ENCODE measurements at regions not wholly inside any gene's neighbourhood (a gene's known extent, or its start where the extent isn't known, plus 50 kb on each side); places are given as distances from the start of the nearest gene placed in this dataset.

DNA sequence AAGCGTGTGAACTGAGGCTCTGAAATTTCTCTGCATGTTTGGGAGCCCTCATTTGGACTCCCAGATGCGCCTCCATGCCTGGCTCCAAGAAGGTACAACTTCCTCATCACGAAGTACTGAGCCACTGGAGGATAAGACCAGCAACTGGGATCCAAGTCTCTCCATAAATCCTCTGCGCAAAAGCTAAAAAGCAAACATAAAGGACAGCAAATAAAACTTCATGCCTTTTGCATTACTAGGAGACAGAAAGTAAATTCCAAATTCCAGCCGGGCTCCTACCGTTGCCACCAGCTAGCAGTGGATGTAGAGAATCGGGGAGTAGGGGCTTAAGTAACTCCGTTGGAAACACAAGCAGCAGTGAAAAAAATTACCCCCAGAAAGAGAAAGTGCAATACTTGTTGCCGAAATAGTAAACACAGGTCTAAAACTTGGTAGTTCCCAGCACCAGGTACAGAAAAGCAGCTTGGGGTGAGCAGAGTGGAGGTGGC is 477.1 kb upstream of the TENM3 start:
- BruUV-seq (replicated peaks) = no TSS peak
- intact Hi-C loops (cut with micrococcal nuclease; ENCODE audit: unreplicated experiment) = no loop called here
- ChIA-PET POLR2A (ENCODE audit: low non-redundant PET) (no interaction called here), CTCF (no interaction called here)
- Histone ChIP-seq H3K4me3 (ENCODE audit: low read depth, low read length, poor library complexity, severe bottlenecking) (no peak overlapping the region), H3K27me3 (replicated peaks; ENCODE audit: insufficient read depth, low read depth, low read length, poor library complexity) (peaks cover 56% of the 10 kb centered on the region), H3K9me3 (ENCODE audit: low read depth, low read length, poor library complexity, severe bottlenecking) (no peaks in the 10 kb centered on the region), H3K4me1 (ENCODE audit: insufficient read depth, low read length, poor library complexity, severe bottlenecking) (no peaks in the 10 kb centered on the region), H3K27ac (ENCODE audit: low read depth, low read length, poor library complexity, severe bottlenecking) (no peak overlapping the region), H3K36me3 (ENCODE audit: insufficient read depth, low read length, poor library complexity, severe bottlenecking) (no peaks in the 10 kb centered on the region)
- no peak for TF ChIP-seq EZH2 (IDR thresholded peaks at IDR 0.05; ENCODE audit: borderline replicate concordance, low read depth, low read length, poor library complexity, severe bottlenecking)
- no peak for DNase-seq (ENCODE audit: low spot score)

DNA sequence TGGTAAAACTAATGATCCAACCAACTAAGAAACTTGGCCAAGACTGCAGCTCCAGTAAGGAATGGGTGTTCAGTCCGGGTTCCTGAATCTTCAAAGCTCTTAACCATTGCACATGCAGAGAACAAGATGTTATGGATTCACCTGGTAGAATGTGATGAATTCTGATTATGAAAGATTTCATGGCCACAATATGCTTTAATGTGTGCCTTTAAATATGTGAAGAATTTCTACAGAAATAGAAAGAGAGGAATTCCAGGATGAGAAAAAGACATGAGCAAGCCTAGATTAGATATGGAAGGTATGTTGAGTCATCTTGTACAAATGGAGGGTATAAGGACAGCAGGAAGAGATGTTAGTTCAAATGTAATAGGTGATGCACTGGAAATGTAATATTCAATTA is 472.2 kb upstream of the TENM3 start:
- no peak overlapping the region for H3K4me3 ChIP-seq (ENCODE audit: low read depth, low read length, poor library complexity, severe bottlenecking)
- no peaks in the 10 kb centered on the region for H3K4me1 ChIP-seq (ENCODE audit: insufficient read depth, low read length, poor library complexity, severe bottlenecking)
- intact Hi-C loops (cut with micrococcal nuclease; ENCODE audit: unreplicated experiment) = no loop called here
- H3K27ac ChIP-seq (ENCODE audit: low read depth, low read length, poor library complexity, severe bottlenecking) = no peak overlapping the region
- H3K9me3 ChIP-seq (ENCODE audit: low read depth, low read length, poor library complexity, severe bottlenecking) = no peaks in the 10 kb centered on the region
- ChIA-PET POLR2A (ENCODE audit: low non-redundant PET) (no interaction called here), CTCF (no interaction called here)
- H3K27me3 ChIP-seq (replicated peaks; ENCODE audit: insufficient read depth, low read depth, low read length, poor library complexity) = peaks cover 26% of the 10 kb centered on the region
- DNase-seq (ENCODE audit: low spot score) = no peak
- H3K36me3 ChIP-seq (ENCODE audit: insufficient read depth, low read length, poor library complexity, severe bottlenecking) = no peaks in the 10 kb centered on the region
- BruUV-seq (replicated peaks) = no TSS peak
- TF ChIP-seq EZH2 (IDR thresholded peaks at IDR 0.05; ENCODE audit: borderline replicate concordance, low read depth, low read length, poor library complexity, severe bottlenecking) = no peak
- TF ChIP-seq, protein P1, sequence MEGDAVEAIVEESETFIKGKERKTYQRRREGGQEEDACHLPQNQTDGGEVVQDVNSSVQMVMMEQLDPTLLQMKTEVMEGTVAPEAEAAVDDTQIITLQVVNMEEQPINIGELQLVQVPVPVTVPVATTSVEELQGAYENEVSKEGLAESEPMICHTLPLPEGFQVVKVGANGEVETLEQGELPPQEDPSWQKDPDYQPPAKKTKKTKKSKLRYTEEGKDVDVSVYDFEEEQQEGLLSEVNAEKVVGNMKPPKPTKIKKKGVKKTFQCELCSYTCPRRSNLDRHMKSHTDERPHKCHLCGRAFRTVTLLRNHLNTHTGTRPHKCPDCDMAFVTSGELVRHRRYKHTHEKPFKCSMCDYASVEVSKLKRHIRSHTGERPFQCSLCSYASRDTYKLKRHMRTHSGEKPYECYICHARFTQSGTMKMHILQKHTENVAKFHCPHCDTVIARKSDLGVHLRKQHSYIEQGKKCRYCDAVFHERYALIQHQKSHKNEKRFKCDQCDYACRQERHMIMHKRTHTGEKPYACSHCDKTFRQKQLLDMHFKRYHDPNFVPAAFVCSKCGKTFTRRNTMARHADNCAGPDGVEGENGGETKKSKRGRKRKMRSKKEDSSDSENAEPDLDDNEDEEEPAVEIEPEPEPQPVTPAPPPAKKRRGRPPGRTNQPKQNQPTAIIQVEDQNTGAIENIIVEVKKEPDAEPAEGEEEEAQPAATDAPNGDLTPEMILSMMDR (conservative IDR thresholded peaks at IDR 0.05; ENCODE audit: low read depth, low read length) = no peak

DNA sequence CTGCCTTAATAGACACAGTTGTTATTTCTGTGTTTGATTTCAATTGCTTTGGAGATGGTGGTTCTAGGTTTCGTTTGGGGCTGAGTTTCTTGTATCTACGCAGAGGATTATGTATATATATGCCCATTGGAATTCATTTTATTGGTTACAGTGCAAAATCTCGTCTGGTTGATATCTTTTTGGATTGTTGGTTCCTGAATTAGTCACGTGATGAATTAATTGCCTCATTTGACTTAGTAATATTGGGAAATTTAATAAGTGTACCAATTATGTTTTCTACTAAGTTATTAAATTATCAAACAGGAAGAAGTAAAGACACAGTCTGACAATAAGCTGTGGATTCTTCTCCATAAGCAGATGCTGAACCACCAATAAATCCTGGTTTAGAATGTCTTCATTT is 467.9 kb upstream of the TENM3 start:
- no TSS peak for BruUV-seq (replicated peaks)
- no peak for DNase-seq (ENCODE audit: low spot score)
- TF ChIP-seq, protein P1 (conservative IDR thresholded peaks at IDR 0.05; ENCODE audit: low read depth, low read length) = no peak
- no peak for TF ChIP-seq EZH2 (IDR thresholded peaks at IDR 0.05; ENCODE audit: borderline replicate concordance, low read depth, low read length, poor library complexity, severe bottlenecking)
- H3K27me3 ChIP-seq (replicated peaks; ENCODE audit: insufficient read depth, low read depth, low read length, poor library complexity) = peaks cover 9% of the 10 kb centered on the region
- intact Hi-C loops (cut with micrococcal nuclease; ENCODE audit: unreplicated experiment) = no loop called here
- no peak overlapping the region for H3K27ac ChIP-seq (ENCODE audit: low read depth, low read length, poor library complexity, severe bottlenecking)
- H3K4me3 ChIP-seq (ENCODE audit: low read depth, low read length, poor library complexity, severe bottlenecking) = no peak overlapping the region
- no peaks in the 10 kb centered on the region for H3K4me1 ChIP-seq (ENCODE audit: insufficient read depth, low read length, poor library complexity, severe bottlenecking)
- ChIA-PET CTCF (no interaction called here), POLR2A (ENCODE audit: low non-redundant PET) (no interaction called here)
- no peaks in the 10 kb centered on the region for H3K36me3 ChIP-seq (ENCODE audit: insufficient read depth, low read length, poor library complexity, severe bottlenecking)
- H3K9me3 ChIP-seq (ENCODE audit: low read depth, low read length, poor library complexity, severe bottlenecking) = no peaks in the 10 kb centered on the region

DNA sequence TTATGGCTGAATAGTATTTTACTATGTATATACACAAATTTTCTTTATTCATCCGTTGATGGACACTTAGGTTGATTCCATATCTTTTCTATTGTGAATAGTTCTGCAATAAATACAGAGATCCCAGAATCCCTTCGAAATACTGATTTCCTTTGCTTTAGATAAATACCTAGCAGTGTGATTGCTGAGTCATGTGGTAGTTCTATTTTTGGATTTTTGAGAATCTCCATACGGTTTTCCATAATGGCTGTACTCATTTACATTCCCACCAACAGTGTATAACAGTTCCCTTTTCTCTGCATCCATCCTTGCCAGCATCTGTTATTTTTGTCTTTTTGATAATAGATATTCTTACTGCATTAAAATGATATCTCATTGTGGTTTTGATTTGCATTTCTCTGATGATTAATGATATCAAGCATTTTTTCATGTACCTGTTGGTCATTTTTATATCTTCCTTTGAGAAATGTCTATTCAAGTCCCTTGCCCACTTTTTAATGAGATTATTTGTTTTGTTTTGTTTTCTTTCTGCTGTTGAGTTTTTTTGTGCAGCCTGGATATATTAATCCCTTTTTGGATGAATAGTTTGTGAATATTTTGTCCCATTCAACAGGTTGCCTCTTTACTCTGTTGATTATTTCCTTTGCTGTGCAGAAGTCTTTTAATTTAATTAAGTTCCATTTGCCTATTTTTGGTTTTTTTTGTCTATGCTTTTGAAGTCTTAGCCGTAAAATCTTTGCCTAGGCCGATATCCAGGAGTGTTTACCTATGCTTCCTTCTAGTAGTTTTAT is 466.7 kb upstream of the TENM3 start:
- DNase-seq (ENCODE audit: low spot score) = no peak
- no peaks in the 10 kb centered on the region for H3K4me1 ChIP-seq (ENCODE audit: insufficient read depth, low read length, poor library complexity, severe bottlenecking)
- intact Hi-C loops (cut with micrococcal nuclease; ENCODE audit: unreplicated experiment) = no loop called here
- POLR2A ChIA-PET (ENCODE audit: low non-redundant PET) = no interaction called here
- H3K27ac ChIP-seq (ENCODE audit: low read depth, low read length, poor library complexity, severe bottlenecking) = no peak overlapping the region
- CTCF ChIA-PET = no interaction called here
- no peak for TF ChIP-seq EZH2 (IDR thresholded peaks at IDR 0.05; ENCODE audit: borderline replicate concordance, low read depth, low read length, poor library complexity, severe bottlenecking)
- TF ChIP-seq, protein P1 (conservative IDR thresholded peaks at IDR 0.05; ENCODE audit: low read depth, low read length) = no peak
- BruUV-seq (replicated peaks) = no TSS peak
- H3K27me3 ChIP-seq (replicated peaks; ENCODE audit: insufficient read depth, low read depth, low read length, poor library complexity) = peaks cover 9% of the 10 kb centered on the region
- no peaks in the 10 kb centered on the region for H3K9me3 ChIP-seq (ENCODE audit: low read depth, low read length, poor library complexity, severe bottlenecking)
- H3K4me3 ChIP-seq (ENCODE audit: low read depth, low read length, poor library complexity, severe bottlenecking) = no peak overlapping the region
- no peaks in the 10 kb centered on the region for H3K36me3 ChIP-seq (ENCODE audit: insufficient read depth, low read length, poor library complexity, severe bottlenecking)
